ENCODE measurements at regions not wholly inside any gene's neighbourhood (a gene's known extent, or its start where the extent isn't known, plus 50 kb on each side); places are given as distances from the start of the nearest gene placed in this dataset.

- H3K4me3 ChIP-seq = no peak overlapping the region
- TF ChIP-seq EP300 (IDR thresholded peaks at IDR 0.05) (no peak), POLR2AphosphoS5 (IDR thresholded peaks at IDR 0.05) (no peak), POLR2A (IDR thresholded peaks at IDR 0.05; ENCODE audit: low read depth) (no peak)
- TF ChIP-seq, protein P1, sequence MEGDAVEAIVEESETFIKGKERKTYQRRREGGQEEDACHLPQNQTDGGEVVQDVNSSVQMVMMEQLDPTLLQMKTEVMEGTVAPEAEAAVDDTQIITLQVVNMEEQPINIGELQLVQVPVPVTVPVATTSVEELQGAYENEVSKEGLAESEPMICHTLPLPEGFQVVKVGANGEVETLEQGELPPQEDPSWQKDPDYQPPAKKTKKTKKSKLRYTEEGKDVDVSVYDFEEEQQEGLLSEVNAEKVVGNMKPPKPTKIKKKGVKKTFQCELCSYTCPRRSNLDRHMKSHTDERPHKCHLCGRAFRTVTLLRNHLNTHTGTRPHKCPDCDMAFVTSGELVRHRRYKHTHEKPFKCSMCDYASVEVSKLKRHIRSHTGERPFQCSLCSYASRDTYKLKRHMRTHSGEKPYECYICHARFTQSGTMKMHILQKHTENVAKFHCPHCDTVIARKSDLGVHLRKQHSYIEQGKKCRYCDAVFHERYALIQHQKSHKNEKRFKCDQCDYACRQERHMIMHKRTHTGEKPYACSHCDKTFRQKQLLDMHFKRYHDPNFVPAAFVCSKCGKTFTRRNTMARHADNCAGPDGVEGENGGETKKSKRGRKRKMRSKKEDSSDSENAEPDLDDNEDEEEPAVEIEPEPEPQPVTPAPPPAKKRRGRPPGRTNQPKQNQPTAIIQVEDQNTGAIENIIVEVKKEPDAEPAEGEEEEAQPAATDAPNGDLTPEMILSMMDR (IDR thresholded peaks at IDR 0.05) = no peak
These were observed 868.7 kb upstream of the ADGRL4 start for GRCh38 chr1:79875187-79875586.

GRCh38 chr1:79874289-79874688 is 867.8 kb upstream of the ADGRL4 start:
- no peak for DNase-seq (ENCODE audit: extremely low spot score)
- intact Hi-C loops (cut with DNase I) = no loop called here
- Histone ChIP-seq H3K27ac (replicated peaks in 1 of 4) (no peak overlapping the region), H3K4me1 (peaks cover 0 to 5% (median 1%) of the 10 kb centered on the region in 4 donors), H3K9me3 (peaks cover 0 to 3% (median 0%) of the 10 kb centered on the region in 4 donors), H3K27me3 (no peaks in the 10 kb centered on the region), H3K36me3 (no peaks in the 10 kb centered on the region), H3K4me3 (no peak overlapping the region)
- TF ChIP-seq EP300 (IDR thresholded peaks at IDR 0.05) (no peak), POLR2AphosphoS5 (IDR thresholded peaks at IDR 0.05) (no peak), POLR2A (IDR thresholded peaks at IDR 0.05; ENCODE audit: low read depth) (no peak)
- TF ChIP-seq, protein P1 (IDR thresholded peaks at IDR 0.05) = no peak
- 74% methylated on average over 3 of the region's 3 CpGs for WGBS

More at GRCh38 chr1:79875187-79875586, 868.7 kb upstream of the ADGRL4 start:
- intact Hi-C loops (cut with DNase I) = no loop called here
- DNase-seq (ENCODE audit: extremely low spot score) = no peak
- no CpG with 5 or more reads among the region's 5 CpGs for WGBS
- no peaks in the 10 kb centered on the region for H3K27me3 ChIP-seq
- H3K36me3 ChIP-seq = no peaks in the 10 kb centered on the region
- H3K27ac ChIP-seq (replicated peaks in 1 of 4) = no peak overlapping the region
- peaks cover 0 to 3% (median 0%) of the 10 kb centered on the region in 4 donors for H3K9me3 ChIP-seq
- peaks cover 0 to 5% (median 1%) of the 10 kb centered on the region in 4 donors for H3K4me1 ChIP-seq

GRCh38 chr1:79859212-79859948 is 852.9 kb upstream of the ADGRL4 start:
- Histone ChIP-seq H3K27ac (replicated peaks in 1 of 4) (no peak overlapping the region), H3K4me1 (peaks cover 0 to 18% (median 5%) of the 10 kb centered on the region in 4 donors), H3K27me3 (no peaks in the 10 kb centered on the region), H3K4me3 (no peak overlapping the region), H3K36me3 (no peaks in the 10 kb centered on the region), H3K9me3 (no peaks in the 10 kb centered on the region)
- WGBS = 70% methylated on average over 8 of the region's 8 CpGs
- no peak for DNase-seq (ENCODE audit: extremely low spot score)
- intact Hi-C loops (cut with DNase I) = no loop called here
- TF ChIP-seq POLR2AphosphoS5 (IDR thresholded peaks at IDR 0.05) = no peak
- TF ChIP-seq EP300 (IDR thresholded peaks at IDR 0.05) = no peak
- TF ChIP-seq POLR2A (IDR thresholded peaks at IDR 0.05; ENCODE audit: low read depth) = no peak
- TF ChIP-seq, protein P1 (IDR thresholded peaks at IDR 0.05) = no peak

GRCh38 chr1:79852004-79852403 is 845.5 kb upstream of the ADGRL4 start:
- H3K27ac ChIP-seq (replicated peaks in 1 of 4) = no peak overlapping the region
- no peaks in the 10 kb centered on the region for H3K36me3 ChIP-seq
- no peak overlapping the region for H3K4me3 ChIP-seq
- DNase-seq (ENCODE audit: extremely low spot score) = no peak
- H3K4me1 ChIP-seq = no peaks in the 10 kb centered on the region
- intact Hi-C loops (cut with DNase I) = no loop called here
- H3K27me3 ChIP-seq = no peaks in the 10 kb centered on the region
- WGBS = 87% methylated on average over 3 of the region's 3 CpGs
- no peak for TF ChIP-seq POLR2AphosphoS5 (IDR thresholded peaks at IDR 0.05)
- TF ChIP-seq POLR2A (IDR thresholded peaks at IDR 0.05; ENCODE audit: low read depth) = no peak
- H3K9me3 ChIP-seq = no peaks in the 10 kb centered on the region

GRCh38 chr1:79849388-79849787 is 842.9 kb upstream of the ADGRL4 start:
- no peaks in the 10 kb centered on the region for H3K36me3 ChIP-seq
- DNase-seq (ENCODE audit: extremely low spot score) = no peak
- WGBS = 87% methylated on average over 1 of the region's 1 CpG

More at GRCh38 chr1:79849388-79849787, 842.9 kb upstream of the ADGRL4 start:
- intact Hi-C loops (cut with DNase I) = no loop called here
- Histone ChIP-seq H3K27me3 (no peaks in the 10 kb centered on the region), H3K9me3 (no peaks in the 10 kb centered on the region), H3K27ac (replicated peaks in 1 of 4) (no peak overlapping the region), H3K4me1 (no peaks in the 10 kb centered on the region), H3K4me3 (no peak overlapping the region)
- TF ChIP-seq POLR2AphosphoS5 (IDR thresholded peaks at IDR 0.05) = no peak
- TF ChIP-seq, protein P1 (IDR thresholded peaks at IDR 0.05) = no peak
- TF ChIP-seq POLR2A (IDR thresholded peaks at IDR 0.05; ENCODE audit: low read depth) = no peak
- TF ChIP-seq EP300 (IDR thresholded peaks at IDR 0.05) = no peak
